ENCODE measurements at regions not wholly inside any gene's neighbourhood (a gene's known extent, or its start where the extent isn't known, plus 50 kb on each side); places are given as distances from the start of the nearest gene placed in this dataset.
"Not testable (repeated sequence)": the region's sequence is repeated elsewhere in the genome, so short reads cannot be mapped to it uniquely, and the experiment has no call there.

DNA sequence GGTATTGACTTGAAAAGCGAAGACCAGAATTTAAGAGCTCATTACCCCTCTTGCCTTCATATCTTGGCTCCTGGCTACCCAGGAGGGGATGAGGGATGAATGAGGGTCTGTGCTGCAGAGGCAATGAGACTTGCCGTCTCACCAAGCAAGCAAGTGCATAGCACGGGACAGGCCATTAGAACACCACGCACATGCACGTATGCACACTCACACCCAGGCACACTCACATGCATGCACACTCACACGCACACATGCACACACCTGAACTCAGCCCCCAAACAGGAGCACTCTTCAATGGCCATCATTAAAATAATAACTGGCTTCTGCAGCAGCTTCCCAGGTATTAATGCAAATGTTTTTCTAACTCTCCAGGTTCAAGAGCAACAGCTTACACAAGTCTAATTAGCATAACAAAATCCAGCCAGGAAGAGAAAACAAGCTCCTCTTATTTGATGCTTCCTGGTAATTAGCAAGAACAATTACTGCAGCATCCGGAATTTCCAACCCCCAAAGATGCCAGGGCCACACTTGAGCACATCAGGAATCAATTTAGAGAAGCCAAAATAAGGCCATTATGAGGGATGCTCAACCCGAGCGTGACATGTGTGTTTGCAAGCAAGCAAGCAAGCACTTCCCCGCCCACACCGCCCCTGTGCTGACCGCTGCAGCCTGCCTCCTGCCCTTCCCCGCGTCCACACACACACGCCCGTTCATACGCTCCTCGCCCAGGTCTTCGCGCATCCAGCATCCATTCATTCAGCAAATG lies 171.6 kb upstream of the TNRC6C start:
- DNase-seq, result no peak

DNA sequence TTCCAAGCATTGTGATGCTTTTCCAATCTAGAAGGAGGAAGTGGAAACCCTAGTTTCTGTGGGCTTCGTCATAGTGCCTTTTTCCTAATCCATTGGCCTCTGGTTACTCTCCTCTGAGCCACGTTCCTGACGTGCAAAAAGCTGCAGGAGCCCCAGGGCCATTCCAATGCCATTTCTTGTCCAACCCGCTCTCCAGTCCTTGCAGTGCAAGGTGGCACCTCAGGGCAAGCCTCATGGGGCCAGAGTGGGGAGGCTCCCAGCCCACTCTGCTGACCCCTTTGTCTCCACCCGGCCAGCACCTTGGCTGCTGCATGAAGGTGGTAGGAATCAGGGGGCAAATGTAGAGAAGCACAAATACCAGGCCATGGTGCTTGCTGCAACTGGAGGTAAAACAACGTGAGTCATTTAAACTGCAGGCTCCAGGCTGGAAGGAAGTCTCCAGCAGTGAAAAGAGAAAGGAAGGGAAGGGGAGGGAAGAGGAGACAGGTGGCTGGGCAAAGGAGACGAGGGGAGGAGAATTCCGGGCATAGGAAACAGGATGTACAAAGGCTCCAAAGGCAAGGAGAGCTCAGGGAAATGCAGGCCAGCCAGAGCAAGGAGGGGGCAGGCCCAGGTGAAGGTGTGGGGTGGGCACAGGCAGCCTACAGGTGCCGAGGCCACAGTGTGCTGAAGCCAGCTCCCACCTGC lies 168.2 kb upstream of the TNRC6C start:
- peak; percentile 64 for DNase-seq

DNA sequence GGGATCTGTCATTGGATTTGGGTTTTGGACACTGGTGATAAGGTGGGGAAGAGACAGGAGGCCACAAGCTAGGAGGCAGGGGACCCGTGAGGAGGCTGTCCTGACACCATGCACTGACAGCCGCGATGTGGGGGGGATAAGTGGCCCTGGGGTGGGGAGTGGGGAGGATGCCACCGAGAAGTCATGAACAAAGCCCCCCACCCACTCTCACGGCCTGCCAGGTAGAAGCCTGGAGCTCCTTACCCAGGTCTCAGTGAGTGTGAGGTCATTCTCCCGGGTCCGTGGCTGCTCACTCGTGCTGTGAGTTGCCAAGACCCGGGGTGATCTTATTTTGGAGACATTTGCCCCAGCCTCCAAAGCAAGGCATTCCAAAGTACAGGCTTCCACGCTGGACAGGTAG lies 165.9 kb upstream of the TNRC6C start:
- no peak for DNase-seq

DNA sequence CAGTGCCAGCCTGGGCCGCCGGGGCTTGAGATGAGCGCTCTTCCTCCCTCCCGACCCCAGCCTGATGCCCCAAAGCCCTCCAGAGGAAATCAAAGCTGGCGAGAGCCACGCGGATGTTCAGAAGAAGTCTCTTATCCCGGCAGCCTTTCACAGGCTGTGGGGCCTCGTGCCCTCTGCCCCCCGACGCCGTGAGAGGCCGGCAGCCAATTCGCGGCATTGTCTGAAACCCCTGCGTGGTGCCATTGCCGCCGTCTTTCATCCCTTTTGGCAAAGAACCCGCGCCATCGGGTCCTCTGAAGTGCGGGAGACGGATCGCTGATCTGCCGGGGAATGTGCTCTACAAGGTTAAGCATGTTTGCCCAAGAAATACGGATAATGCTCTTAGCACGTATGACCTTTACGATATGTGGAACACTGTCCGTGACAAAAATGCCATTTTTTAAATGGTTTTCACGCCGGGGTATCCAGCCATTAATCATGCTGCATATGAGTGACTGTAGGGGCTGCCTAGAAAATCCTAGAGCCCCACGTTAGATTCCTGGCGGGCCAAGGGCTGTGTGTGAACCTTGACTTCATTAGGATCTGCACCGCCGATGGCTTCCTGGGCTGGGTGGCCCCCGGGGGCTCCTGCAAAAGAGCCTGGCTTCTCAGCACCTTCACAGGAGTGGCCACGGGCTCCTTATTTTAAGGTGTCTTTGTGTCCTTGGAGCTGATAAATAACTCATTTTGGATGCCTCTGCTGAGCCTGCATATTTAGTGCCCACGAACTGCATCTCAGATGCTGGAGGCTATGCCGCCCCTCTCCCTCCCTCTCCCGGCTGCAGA lies 165.1 kb upstream of the TNRC6C start:
- DNase-seq, result no peak

DNA sequence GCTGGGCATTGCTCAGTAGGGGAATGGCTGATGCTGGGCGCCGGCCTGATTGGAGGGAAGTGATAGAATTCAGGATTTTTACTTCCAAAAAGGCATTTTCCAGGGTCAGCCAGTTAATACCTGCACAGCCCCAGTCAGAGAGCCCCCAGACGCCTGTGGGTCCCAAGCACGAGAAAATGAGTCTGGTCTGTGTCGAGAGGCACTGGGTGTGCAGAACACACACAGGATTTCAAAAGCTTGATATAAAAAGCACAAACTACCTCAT lies 164.6 kb upstream of the TNRC6C start:
- DNase-seq, result no peak

DNA sequence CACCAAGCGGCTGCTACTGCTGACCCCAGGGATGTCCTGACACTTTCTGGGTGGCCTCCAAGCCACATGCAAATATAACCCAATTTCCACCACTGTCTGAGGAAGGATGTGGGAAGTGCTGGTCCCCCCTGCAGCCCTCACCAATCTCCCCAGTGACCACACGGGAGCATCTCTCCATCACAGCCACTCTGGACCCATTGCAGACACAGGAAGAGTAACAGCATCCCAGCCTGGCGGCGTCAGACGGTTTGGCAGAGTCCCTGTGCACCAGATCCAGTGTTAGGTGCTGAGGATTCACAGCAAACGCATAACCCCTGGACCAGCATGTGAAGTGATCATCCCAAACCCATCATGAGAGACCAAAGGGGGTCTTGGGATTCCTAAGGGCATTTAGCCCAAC lies 163.7 kb upstream of the TNRC6C start:
- no peak for DNase-seq

DNA sequence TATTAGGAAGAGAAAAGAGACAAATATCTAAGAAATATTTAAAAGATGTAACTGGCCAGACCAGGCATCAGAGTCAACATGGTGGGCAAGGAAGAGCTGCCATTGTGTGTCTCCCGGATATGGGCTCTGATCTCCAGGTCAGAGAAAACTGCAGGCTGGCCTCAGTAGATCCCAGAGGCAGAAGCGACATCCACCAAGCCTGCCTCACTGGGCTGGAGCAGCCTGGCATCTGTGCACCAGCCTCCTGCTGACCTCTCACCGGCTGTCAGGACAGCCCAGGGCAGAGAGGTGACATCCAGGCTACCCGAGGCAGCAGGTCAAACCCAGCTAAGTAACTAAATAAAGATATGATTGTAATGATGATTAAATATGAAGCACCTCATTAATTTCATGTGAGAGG lies 162.8 kb upstream of the TNRC6C start:
- no peak for DNase-seq

DNA sequence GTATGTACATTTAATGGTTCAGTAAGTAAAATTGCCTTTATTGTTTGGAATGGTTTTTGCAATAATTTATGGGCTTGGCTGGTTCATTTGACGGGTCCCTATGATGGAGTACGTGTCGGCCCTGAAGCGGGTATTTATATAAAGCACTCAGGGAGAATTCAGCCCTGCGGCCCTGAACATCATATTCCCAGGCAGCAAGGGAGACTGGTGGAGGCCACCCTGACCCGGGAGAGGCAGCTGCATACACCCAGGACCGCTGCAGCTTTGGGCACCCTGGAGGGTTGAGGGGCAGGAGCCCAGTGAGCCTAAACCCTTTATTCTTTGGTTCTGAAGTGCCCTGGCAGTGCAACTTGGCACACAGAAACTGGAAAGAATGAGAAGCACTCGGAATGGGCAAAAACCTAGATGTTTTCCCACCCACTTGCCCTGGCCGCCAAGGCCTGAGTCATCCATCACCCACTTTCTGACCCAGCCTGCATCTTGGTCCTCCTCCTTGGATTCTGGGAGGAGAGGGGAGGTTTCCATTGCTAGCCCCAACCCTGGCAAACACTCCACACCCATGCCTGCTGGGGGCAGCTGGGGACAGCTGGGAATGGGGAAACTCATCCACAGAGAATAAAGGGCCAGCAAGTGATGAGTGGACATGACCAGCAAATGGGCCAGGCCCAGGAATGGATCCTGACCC lies 162.2 kb upstream of the TNRC6C start:
- no peak for DNase-seq

DNA sequence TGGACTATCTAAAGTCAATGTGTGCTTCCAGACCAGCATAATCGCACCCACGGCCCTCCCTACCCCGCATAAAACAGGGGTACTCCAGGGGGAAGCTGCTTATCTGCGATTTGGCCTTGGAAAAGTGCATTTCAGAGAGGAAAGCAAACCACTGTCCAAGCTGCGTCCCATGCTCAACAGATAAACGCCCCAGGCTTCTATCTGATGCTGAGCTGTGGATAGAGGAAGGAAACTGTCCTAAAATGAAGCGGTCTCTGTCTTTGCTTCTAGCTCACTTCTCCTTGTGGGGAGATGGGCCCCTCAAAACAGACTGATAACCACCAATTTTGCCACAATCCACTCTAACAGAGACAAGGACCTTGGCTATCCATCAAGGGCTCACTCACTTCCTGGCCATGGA lies 160.5 kb upstream of the TNRC6C start:
- no peak for DNase-seq

DNA sequence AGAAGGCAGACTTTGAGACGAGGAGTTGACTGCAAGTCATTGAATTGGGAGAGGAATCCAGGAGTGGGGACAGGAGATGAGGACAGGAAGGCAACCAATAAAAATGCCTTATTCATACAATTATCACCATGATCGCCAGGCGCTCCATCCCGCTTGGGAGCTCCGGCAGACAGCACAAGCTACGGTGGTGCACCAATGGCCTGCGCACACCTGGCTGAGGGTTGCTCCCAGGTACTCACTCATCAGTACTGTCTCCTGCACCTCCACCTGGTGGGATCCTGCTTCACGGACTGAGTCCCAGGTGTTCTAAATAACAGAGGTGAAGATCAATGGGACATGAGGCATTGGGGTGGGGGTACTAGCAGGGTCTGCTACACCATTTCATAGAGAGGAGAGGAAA lies 160.0 kb upstream of the TNRC6C start:
- DNase-seq, result no peak

DNA sequence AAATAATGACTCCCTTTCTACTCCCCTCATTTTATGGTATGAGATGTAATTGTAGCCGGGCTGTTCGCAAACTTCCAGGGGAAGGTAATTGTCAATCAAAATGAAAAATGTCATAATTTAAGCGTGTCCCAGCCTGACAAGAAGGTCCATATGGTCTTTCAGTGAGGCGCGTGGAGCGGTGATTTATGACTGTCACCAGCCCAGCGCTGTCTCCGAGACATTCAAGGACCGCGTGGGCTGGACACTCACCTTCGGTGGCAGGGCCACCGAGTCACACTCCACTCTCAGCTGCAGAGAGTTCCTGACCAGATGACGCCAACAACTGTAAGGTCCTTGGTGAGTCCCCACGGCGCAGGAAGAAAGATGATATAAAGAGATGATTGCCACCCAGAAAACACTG lies 157.7 kb upstream of the TNRC6C start:
- no peak for DNase-seq

DNA sequence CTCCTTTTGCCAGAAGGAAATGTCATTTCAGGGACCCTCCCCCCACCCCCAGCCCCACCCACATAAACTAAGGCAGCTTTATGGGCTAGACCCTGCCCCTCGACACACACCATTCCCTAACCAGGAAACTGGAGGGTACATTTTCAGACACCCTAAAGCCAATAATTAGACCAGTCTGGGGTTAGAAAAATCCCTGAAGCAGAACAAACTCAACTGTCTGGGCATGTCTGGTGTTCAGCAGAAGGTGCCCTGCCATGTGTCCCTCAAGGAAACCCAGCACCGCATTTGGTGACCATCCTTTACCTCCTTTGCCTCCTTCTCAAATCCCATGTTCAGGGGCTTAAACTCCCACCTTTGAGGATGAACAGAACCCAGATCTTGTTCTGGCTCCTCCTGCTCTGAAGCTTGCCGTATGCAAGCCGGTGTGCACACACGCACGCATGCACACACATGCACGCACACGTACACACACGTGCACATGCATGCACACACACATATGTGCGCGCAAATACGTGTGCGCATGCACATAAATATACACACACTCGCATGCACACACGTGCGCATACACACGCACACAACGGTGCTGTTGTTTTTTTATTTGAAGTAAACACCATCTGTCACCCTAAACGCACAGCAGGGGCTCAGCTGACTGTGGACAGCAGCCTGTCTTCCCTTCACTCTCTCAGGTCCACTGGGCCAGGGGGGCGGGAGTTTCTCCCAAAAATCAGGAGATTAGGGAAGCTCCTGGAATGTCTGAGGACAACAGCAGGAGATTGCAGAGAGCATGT lies 156.8 kb upstream of the TNRC6C start:
- DNase-seq, result no peak

DNA sequence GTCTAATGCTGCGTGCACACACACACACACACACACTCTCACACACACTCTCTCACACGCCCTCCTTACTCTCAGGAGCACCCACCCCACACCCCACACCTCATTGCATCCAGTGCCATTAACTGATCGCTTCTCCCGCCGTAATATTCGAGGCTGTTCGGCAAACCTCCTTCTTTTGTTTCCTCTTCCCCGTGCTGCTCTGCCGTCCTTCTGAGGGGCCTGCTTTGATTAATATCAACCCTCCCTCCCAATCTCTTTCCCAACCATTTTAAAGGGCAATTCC lies 156.2 kb upstream of the TNRC6C start:
- DNase-seq, result no peak

DNA sequence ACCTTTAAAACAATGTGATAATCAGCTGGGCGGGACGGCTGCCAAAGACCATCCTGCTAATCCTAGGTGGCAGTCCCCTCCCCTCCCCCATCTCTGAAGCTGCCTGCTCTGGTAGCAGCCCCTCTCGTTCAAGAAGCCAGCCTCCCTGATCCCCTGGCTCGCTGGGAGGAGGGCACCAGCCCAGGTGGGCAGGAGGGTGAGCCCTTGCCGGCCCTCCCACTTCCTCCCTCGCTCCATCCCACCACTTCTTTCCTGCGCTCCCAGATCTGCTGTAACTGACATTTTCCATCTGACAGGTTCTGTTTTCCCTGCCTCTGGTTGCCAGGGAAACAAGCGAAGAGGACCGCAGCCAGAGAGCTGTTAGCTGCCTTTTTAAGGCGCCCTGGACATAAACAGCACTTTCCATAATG lies 155.7 kb upstream of the TNRC6C start:
- DNase-seq, result peak; percentile 35

DNA sequence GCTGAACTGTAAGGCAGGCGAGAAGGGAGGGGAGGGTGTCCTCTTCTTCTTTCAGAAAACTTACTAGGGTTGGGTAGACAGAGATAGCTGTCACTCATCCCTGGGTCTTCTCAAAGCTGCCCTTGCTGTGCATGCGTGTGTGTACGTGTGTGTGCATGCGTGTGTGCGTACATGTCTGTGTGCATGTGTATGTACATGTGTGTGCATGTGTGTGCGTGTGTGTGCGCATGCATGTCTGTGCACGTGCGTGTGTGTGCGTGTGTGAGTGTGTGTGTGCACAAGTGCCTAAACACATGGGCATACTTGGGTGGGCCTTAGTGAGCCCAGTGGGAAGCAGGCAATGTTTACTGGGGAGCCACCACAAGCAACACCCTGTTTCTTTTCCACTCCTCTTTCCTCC lies 154.8 kb upstream of the TNRC6C start:
- no peak for DNase-seq

DNA sequence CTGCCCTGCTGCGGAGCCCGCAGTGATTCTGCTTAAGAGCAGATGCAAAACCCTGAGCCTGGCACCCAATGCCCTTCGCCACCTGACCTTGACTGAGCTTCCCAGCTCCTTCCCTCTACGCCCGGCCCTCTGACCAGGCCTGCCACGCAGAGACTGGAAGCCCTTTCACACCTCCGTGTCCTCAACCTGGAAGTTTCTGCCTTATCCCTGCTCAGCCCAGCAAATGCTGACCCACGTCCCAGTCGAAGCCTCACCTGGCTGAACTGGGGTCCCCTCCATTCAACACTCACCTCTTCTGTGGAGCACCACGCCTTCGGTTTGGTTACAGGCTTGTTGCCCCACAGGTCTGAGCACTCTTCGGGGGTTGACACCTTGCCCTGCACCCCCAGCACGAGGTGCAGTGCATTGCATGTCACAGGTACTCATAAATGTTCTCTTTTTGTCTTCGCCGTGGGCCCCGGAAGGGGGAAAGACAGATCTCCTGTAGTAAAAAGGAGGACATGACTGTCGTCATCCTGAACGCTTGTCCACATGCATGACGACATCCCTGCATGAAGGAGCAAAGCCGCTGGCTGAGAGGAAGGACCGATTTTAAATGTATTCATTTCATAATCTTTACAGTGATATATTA lies 153.6 kb upstream of the TNRC6C start:
- no peak for DNase-seq

DNA sequence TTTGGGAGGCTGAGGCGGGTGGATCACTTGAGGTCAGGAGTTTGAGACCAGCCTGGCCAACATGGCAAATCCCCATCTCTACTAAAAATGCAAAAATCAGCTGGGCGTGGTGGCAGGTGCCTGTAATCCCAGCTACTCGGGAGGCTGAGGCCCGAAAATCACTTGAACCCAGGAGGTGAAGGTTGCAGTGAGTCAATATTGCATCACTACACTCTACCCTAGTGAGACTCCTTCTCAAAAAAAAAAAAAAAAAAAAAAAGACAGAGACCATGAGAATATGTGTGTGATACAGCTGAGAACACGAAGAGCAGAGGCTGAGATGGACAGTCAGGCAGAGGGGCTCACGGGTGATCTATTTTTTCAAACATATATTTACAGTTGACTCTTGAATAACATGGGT lies 152.5 kb upstream of the TNRC6C start:
- DNase-seq, result not testable (repeated sequence)

DNA sequence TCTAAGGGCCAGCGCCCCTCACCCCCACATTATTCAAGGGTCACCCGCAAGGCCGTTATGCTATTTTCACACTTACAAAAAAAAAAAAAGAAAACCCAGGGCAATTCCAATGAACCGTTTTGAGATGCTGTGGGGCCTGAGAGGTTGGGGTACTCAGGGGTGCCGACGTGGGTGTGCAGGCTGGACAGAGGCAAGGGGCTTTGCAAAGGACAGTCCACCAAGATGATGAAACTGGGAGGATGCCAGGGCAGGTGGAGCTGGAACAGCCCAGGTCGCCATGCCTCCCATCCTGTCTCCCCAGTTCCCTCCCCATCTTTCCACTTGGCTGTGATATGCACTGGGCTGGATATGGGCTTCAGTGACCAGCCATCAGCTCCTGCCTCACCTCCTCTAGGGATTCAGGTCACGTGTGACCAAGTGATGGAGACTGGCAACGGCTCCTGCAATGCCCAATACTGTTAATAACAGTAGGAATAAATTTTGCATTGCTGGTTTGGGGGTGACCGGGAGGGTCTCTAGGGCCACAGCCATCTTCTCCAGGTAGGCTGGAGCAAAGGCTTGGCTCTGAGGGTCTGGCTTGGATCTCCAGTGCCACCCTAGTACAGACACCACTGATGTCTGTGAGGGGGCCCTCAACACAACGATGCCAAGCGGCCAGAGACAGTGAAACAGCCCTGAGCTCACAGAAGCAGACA lies 151.3 kb upstream of the TNRC6C start:
- DNase-seq, result no peak

DNA sequence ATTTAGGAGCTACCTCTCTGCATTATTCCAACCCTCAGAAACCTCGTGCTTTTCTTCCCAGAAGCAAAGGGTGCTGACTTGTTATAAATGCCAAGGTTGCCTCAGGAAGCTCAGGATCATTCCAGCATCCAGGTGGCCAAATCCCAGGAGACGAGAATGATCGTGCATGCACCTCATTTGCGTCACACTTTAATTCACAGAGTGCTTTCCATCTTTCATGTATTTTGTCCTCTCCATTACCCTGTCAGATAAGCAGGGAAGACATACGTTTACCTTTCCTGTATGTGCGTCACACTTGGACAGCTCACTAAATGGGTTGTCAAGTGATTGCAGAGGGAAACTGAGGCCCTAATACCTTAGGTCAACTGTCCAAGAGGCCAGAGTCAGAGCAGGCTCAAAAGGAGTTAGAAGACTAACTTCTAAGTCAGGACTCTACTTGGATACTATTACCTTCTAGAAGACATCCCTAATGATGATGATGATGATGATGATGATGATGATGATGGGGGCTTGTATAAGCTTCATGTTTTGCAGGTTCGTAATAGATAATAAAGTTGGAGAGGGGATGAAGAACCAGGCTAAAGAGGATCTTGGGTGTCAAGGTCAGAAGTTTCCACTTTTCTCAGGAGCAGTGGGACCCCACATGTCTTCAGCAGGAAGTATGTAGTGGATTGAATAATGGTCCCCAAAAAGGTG lies 150.6 kb upstream of the TNRC6C start:
- DNase-seq, result no peak

DNA sequence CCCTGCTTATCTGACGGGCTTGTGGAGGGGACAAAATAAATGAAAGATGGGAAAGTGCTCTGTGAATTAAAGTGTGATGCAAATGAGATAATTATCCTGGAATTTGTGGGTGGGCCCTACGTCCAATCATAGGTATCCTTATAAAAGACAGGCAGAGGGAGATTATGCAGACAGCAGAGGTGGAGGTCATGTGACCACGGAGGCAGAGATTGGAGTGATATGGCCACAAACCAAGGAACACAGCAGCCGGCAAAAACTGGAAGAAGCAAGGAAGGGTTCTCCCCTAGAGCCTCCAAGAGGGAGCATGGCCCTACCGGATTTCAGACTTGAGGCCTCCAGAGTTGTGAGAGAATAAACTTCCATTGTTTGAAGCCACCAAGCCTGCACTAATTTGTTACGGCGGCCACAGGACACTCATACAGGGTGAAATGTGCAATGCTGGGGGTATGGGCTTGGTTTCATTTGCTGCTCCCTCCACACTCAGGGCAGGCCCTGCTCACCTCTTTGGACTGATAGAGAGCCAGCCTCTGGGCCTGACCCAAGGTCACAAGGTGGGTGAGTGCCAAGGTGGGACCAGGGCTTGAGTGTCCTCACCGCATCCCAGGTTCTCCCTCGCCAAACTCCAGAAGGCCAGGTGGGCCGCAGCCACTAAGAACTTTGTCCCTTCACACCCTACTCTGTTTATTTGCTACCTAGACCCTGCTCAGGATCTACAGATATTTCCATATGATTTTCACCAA lies 149.6 kb upstream of the TNRC6C start:
- DNase-seq, result no peak

DNA sequence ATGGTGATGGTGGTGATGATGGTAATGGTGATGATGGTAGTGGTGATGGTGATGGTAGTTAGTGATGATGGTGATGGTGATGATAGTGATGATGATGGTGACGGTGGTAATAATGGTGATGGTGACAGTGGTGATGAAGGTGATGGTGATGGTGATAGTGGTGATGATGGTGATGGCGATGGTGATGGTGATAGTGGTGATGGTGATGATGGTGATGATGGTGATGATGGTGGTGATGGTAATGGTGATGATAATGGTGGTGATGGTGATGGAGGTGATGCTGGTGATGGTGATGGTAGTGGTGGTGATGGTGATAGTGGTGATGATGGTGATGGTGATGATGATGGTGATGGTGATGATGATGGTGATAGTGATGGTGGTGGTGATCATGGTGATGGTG lies 148.7 kb upstream of the TNRC6C start:
- DNase-seq, result no peak
